HG03457 (cell line): ENCODE measurements at regions not wholly inside any gene's neighbourhood (a gene's known extent, or its start where the extent isn't known, plus 50 kb on each side); places are given as distances from the start of the nearest gene placed in this dataset.

ENCODE experiments used
- ATAC-seq: cut with Tn5 transposase; IDR thresholded peaks from one replicate; pipeline ENCODE4 v1.9.1; 2021; ENCODE audit warnings: moderate number of reproducible peaks; ENCODE audit not compliant: unreplicated experiment

- no peak for ATAC-seq
Measured at GRCh38 chr4:136769717-136770116, 762.6 kb downstream of the PCDH18 start.

GRCh38 chr4:136768925-136769275, 763.4 kb downstream of the PCDH18 start:
- no peak for ATAC-seq

- ATAC-seq = no peak
Measured at GRCh38 chr4:136768213-136768924, 763.9 kb downstream of the PCDH18 start.

- no peak for ATAC-seq
Measured at GRCh38 chr4:136763919-136764318, 768.4 kb downstream of the PCDH18 start.

GRCh38 chr4:136755531-136755916, 776.8 kb downstream of the PCDH18 start:
- ATAC-seq = no peak

DNA sequence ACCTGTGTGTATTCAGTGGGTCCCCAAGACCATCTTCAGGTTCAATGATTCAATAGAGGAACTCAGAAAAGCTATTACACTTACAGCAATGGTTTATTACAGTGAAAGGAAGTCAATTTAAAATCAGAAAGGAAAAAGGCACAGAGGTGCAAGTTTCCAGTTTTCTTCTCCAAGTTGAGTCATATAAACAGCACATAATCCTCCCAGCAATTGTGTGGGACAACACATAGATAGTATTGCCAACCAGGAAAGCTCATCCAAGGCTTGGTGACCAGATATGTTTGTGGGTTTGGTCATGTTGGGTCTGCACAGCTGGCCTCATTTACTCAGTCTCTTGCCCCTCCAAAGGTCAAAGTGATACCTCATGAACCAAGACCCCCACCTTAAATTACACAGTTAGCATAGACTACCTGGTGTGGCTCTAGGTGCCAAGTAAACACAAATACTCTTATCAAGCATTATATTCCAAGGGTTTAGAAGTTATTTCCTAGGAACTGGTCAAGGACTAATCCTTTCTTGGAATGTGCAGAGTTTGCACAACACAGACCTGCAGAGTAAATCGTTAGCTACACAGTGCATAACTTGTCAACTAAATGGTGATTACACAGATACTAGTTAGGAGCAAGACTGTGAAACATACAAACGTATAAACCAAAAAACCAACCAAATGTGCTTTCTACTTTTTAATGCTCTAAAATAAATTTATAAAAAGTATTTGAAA, 777.3 kb downstream of the PCDH18 start:
- no peak for ATAC-seq

DNA sequence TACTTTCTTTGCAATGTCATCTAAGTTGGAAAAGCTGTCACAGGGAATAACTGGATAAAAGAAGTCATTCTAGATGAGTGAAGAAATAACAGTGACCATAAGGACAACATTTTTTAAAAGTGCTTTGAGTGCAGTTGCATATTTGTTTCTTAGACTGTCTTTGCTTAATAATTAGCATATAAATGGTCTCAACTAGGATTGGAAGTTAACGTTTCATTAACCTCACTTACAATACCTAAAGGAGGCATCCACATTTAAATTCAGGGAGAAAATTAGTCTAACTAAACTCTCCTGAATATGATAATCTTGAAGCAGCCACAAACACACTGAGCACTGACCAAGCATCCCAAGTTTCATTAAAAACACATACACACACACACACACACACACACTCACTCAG, 780.7 kb downstream of the PCDH18 start:
- no peak for ATAC-seq

DNA sequence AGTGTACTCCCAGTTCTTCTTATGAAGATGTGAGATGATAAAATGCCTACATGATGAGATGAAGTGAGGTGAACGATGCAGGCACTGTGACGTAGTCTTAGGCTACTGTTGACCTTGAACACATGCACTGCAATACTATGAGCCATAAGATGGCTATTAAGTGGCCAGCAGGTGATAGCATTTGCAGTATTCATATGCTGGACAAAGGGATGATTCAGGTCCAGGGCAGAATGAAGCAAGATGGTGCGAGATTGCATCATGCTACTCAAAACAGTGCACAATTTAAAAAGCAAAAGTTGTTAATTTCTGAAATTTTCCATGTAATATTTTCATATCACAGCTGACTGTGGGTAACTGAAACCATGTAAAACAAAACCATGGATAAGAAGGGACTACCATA, 781.4 kb downstream of the PCDH18 start:
- ATAC-seq = no peak

GRCh38 chr4:136749989-136750388, 782.3 kb downstream of the PCDH18 start:
- no peak for ATAC-seq

GRCh38 chr4:136748773-136749172, 783.5 kb downstream of the PCDH18 start:
- no peak for ATAC-seq

- no peak for ATAC-seq
Measured at GRCh38 chr4:136748165-136748564, 784.1 kb downstream of the PCDH18 start.

GRCh38 chr4:136743238-136743637, 789.1 kb downstream of the PCDH18 start:
- ATAC-seq = no peak

DNA sequence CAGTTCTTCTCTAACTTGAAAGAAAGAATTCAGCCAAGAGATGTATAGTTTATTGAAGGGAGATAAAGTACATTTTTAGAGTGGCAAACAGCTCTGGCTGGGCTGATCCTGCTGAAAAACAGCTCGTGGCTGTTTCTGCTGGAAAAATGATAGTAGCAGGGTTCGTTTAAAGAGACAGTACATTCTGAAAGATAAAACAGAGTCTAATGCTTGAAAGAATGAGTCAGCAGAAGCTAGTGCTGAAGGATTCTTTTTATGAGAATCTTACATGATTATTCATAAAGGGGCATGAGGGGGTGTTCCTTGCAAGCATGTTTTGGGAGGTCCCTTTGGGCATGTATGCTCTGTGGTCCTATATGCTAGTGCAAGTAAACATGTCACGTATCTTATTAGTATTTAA, 790.0 kb downstream of the PCDH18 start:
- ATAC-seq = no peak

- ATAC-seq = no peak
Measured at GRCh38 chr4:136741468-136741867, 790.8 kb downstream of the PCDH18 start.

GRCh38 chr4:136740326-136740725, 792.0 kb downstream of the PCDH18 start:
- no peak for ATAC-seq

- ATAC-seq = no peak
Measured at GRCh38 chr4:136737066-136737465, 795.2 kb downstream of the PCDH18 start.

GRCh38 chr4:136731025-136731424, 801.3 kb downstream of the PCDH18 start:
- ATAC-seq = no peak

DNA sequence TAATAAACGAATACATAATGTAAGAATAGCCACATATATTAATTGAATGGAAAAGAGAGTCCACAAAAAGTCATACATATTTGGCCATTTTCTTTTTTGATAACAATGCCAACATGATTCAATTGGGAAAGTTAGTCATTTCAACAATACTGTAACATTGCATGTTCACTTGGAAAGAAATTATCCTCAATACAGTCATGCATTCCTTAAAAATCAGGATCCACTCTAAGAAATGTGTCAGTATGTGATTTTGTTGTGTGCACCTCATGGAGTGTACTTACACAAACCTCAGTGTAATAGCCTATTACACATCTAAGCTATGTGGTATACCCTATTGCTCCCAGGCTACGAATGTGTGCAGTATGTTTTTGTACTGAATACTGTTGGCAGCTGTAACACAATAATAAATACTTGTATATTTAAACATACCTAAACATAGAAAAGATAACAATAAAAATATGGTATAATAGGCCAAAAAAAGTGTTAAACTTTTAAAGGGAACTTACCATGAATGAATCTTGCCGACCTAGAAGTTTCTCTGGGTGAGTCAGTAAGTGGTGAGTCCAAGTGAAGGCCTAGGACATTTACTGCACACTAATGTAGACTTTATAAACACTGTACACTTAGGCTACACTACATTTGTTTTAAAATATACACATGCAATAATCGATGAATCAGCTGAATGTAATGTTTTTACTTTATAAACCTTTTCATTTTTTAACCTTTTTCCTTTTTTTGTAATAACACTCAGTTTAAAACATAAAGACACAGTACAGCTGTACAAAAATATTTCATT, 806.8 kb downstream of the PCDH18 start:
- no peak for ATAC-seq

GRCh38 chr4:136713140-136713539, 819.2 kb downstream of the PCDH18 start:
- no peak for ATAC-seq

GRCh38 chr4:136709897-136710296, 822.4 kb downstream of the PCDH18 start:
- ATAC-seq = no peak

DNA sequence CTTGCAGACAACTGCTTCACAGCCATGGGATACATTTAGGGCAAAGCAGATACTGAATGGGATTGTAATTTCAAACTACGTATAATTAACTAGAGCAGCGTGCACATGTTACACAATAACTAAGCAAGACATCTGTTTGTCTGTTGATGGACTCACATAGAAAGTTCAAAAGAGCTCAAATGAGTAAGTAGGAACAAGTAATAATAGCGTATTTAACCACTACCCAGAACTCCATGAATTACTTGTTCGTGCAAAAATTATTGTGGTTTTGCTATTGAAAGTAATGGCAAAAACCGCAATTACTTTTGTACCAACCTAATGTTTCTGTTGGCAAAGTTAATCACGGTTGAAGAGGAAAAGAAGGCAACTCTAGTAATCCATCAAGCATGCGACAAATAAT, 825.4 kb downstream of the PCDH18 start:
- no peak for ATAC-seq

- ATAC-seq = no peak
Measured at GRCh38 chr4:136699905-136700304, 832.4 kb downstream of the PCDH18 start.
